ENCODE measurements at regions not wholly inside any gene's neighbourhood (a gene's known extent, or its start where the extent isn't known, plus 50 kb on each side); places are given as distances from the start of the nearest gene placed in this dataset.

GRCh38 chr2:47312491-47312850 is 56.6 kb upstream of the EPCAM start:
- H2AFZ ChIP-seq (ENCODE audit: low read length) = no peak overlapping the region
- H3K9ac ChIP-seq (ENCODE audit: low read depth, low read length, poor library complexity, severe bottlenecking) = no peak overlapping the region
- no peaks in the 10 kb centered on the region for H4K20me1 ChIP-seq (ENCODE audit: insufficient read depth, low read length, poor library complexity, severe bottlenecking)
- no peaks in the 10 kb centered on the region for H3K9me2 ChIP-seq (replicated peaks; ENCODE audit: low read depth, low read length)
- TF ChIP-seq CTCF (conservative IDR thresholded peaks at IDR 0.05; ENCODE audit: low read length) (no peak), EZH2phosphoT487 (IDR thresholded peaks at IDR 0.05; ENCODE audit: borderline replicate concordance) (no peak)
- H3K79me2 ChIP-seq (ENCODE audit: insufficient read depth, low read length) = no peaks in the 10 kb centered on the region
- no peaks in the 10 kb centered on the region for H3K9me3 ChIP-seq (ENCODE audit: insufficient read depth, low read depth, low read length)
- H3F3A ChIP-seq (ENCODE audit: low read depth) = no peaks in the 10 kb centered on the region
- H3K36me3 ChIP-seq (ENCODE audit: insufficient read depth, low read length) = no peaks in the 10 kb centered on the region
- peaks cover 14% of the 10 kb centered on the region for H3K4me1 ChIP-seq (ENCODE audit: insufficient read depth, low read length, poor library complexity, severe bottlenecking)
- H3K4me3 ChIP-seq (ENCODE audit: low read length, poor library complexity, severe bottlenecking) = no peak overlapping the region
- no peaks in the 10 kb centered on the region for H3K27me3 ChIP-seq (ENCODE audit: insufficient read depth, low read length, poor library complexity, severe bottlenecking)
- no peak overlapping the region for H3K4me2 ChIP-seq (ENCODE audit: low read depth, low read length, poor library complexity, severe bottlenecking)

GRCh38 chr2:47311764-47312490 is 57.2 kb upstream of the EPCAM start:
- Histone ChIP-seq H3F3A (ENCODE audit: low read depth) (no peaks in the 10 kb centered on the region), H3K27me3 (ENCODE audit: insufficient read depth, low read length, poor library complexity, severe bottlenecking) (no peaks in the 10 kb centered on the region), H3K4me1 (ENCODE audit: insufficient read depth, low read length, poor library complexity, severe bottlenecking) (peaks cover 14% of the 10 kb centered on the region), H3K9me3 (ENCODE audit: insufficient read depth, low read depth, low read length) (no peaks in the 10 kb centered on the region), H4K20me1 (ENCODE audit: insufficient read depth, low read length, poor library complexity, severe bottlenecking) (no peaks in the 10 kb centered on the region), H3K79me2 (ENCODE audit: insufficient read depth, low read length) (no peaks in the 10 kb centered on the region), H3K9ac (ENCODE audit: low read depth, low read length, poor library complexity, severe bottlenecking) (no peak overlapping the region), H3K4me3 (ENCODE audit: low read length, poor library complexity, severe bottlenecking) (no peak overlapping the region), H2AFZ (ENCODE audit: low read length) (no peak overlapping the region), H3K4me2 (ENCODE audit: low read depth, low read length, poor library complexity, severe bottlenecking) (no peak overlapping the region), H3K9me2 (replicated peaks; ENCODE audit: low read depth, low read length) (no peaks in the 10 kb centered on the region), H3K36me3 (ENCODE audit: insufficient read depth, low read length) (no peaks in the 10 kb centered on the region)
- TF ChIP-seq EZH2phosphoT487 (IDR thresholded peaks at IDR 0.05; ENCODE audit: borderline replicate concordance) (no peak), CTCF (conservative IDR thresholded peaks at IDR 0.05; ENCODE audit: low read length) (no peak)

GRCh38 chr2:47310801-47311560 is 58.1 kb upstream of the EPCAM start:
- Histone ChIP-seq H2AFZ (ENCODE audit: low read length) (0 out of 2 replicates have a peak overlapping the region, but pooled peaks have one; percentile 18), H3F3A (ENCODE audit: low read depth) (no peaks in the 10 kb centered on the region), H3K36me3 (ENCODE audit: insufficient read depth, low read length) (no peaks in the 10 kb centered on the region), H4K20me1 (ENCODE audit: insufficient read depth, low read length, poor library complexity, severe bottlenecking) (no peaks in the 10 kb centered on the region), H3K4me3 (ENCODE audit: low read length, poor library complexity, severe bottlenecking) (peak overlapping the region; percentile 16), H3K79me2 (ENCODE audit: insufficient read depth, low read length) (no peaks in the 10 kb centered on the region), H3K9me3 (ENCODE audit: insufficient read depth, low read depth, low read length) (no peaks in the 10 kb centered on the region), H3K9me2 (replicated peaks; ENCODE audit: low read depth, low read length) (no peaks in the 10 kb centered on the region), H3K4me1 (ENCODE audit: insufficient read depth, low read length, poor library complexity, severe bottlenecking) (peaks cover 14% of the 10 kb centered on the region), H3K27me3 (ENCODE audit: insufficient read depth, low read length, poor library complexity, severe bottlenecking) (no peaks in the 10 kb centered on the region), H3K9ac (ENCODE audit: low read depth, low read length, poor library complexity, severe bottlenecking) (no peak overlapping the region), H3K4me2 (ENCODE audit: low read depth, low read length, poor library complexity, severe bottlenecking) (peak overlapping the region; percentile 40)
- TF ChIP-seq CTCF (conservative IDR thresholded peaks at IDR 0.05; ENCODE audit: low read length) (no peak), EZH2phosphoT487 (IDR thresholded peaks at IDR 0.05; ENCODE audit: borderline replicate concordance) (no peak)
